ENCODE measurements at regions not wholly inside any gene's neighbourhood (a gene's known extent, or its start where the extent isn't known, plus 50 kb on each side); places are given as distances from the start of the nearest gene placed in this dataset.

- DNase-seq = no peak
- Mint-ChIP-seq H3K27ac (ENCODE audit: unreplicated experiment) (no peak overlapping the region), H3K4me3 (ENCODE audit: unreplicated experiment) (no peak overlapping the region), H3K4me1 (ENCODE audit: low read depth, unreplicated experiment) (peaks cover 4% of the 10 kb centered on the region), H3K27me3 (ENCODE audit: unreplicated experiment) (no peaks in the 10 kb centered on the region), H3K9me3 (ENCODE audit: unreplicated experiment) (no peaks in the 10 kb centered on the region), H3K36me3 (ENCODE audit: unreplicated experiment) (no peaks in the 10 kb centered on the region)
- TF ChIP-seq CTCF (IDR thresholded peaks at IDR 0.05; ENCODE audit: partially characterized antibody, unreplicated experiment) = no peak
Measured at GRCh38 chr5:73999297-73999696, 373.3 kb downstream of the ARHGEF28 start.

- DNase-seq = no peak
- TF ChIP-seq CTCF (IDR thresholded peaks at IDR 0.05; ENCODE audit: partially characterized antibody, unreplicated experiment) = no peak
- Mint-ChIP-seq H3K9me3 (ENCODE audit: unreplicated experiment) (no peaks in the 10 kb centered on the region), H3K27ac (ENCODE audit: unreplicated experiment) (no peak overlapping the region), H3K27me3 (ENCODE audit: unreplicated experiment) (no peaks in the 10 kb centered on the region), H3K4me3 (ENCODE audit: unreplicated experiment) (no peak overlapping the region), H3K36me3 (ENCODE audit: unreplicated experiment) (no peaks in the 10 kb centered on the region), H3K4me1 (ENCODE audit: low read depth, unreplicated experiment) (peaks cover 4% of the 10 kb centered on the region)
Measured at GRCh38 chr5:73998489-73998888, 372.5 kb downstream of the ARHGEF28 start.

GRCh38 chr5:73997960-73998359, 372.0 kb downstream of the ARHGEF28 start:
- Mint-ChIP-seq H3K4me1 (ENCODE audit: low read depth, unreplicated experiment) (peaks cover 4% of the 10 kb centered on the region), H3K9me3 (ENCODE audit: unreplicated experiment) (no peaks in the 10 kb centered on the region), H3K4me3 (ENCODE audit: unreplicated experiment) (no peak overlapping the region), H3K27ac (ENCODE audit: unreplicated experiment) (no peak overlapping the region), H3K36me3 (ENCODE audit: unreplicated experiment) (no peaks in the 10 kb centered on the region), H3K27me3 (ENCODE audit: unreplicated experiment) (no peaks in the 10 kb centered on the region)
- no peak for TF ChIP-seq CTCF (IDR thresholded peaks at IDR 0.05; ENCODE audit: partially characterized antibody, unreplicated experiment)
- DNase-seq = no peak

- H3K27ac Mint-ChIP-seq (ENCODE audit: unreplicated experiment) = no peak overlapping the region
- DNase-seq = no peak
- no peak overlapping the region for H3K4me3 Mint-ChIP-seq (ENCODE audit: unreplicated experiment)
- H3K36me3 Mint-ChIP-seq (ENCODE audit: unreplicated experiment) = no peaks in the 10 kb centered on the region
- no peaks in the 10 kb centered on the region for H3K9me3 Mint-ChIP-seq (ENCODE audit: unreplicated experiment)
- no peak for TF ChIP-seq CTCF (IDR thresholded peaks at IDR 0.05; ENCODE audit: partially characterized antibody, unreplicated experiment)
- peaks cover 4% of the 10 kb centered on the region for H3K4me1 Mint-ChIP-seq (ENCODE audit: low read depth, unreplicated experiment)
- H3K27me3 Mint-ChIP-seq (ENCODE audit: unreplicated experiment) = no peaks in the 10 kb centered on the region
Measured at GRCh38 chr5:73996151-73996755, 370.3 kb downstream of the ARHGEF28 start.

- no peak for TF ChIP-seq CTCF (IDR thresholded peaks at IDR 0.05; ENCODE audit: partially characterized antibody, unreplicated experiment)
- H3K4me1 Mint-ChIP-seq (ENCODE audit: low read depth, unreplicated experiment) = peaks cover 4% of the 10 kb centered on the region
- no peak overlapping the region for H3K4me3 Mint-ChIP-seq (ENCODE audit: unreplicated experiment)
- no peaks in the 10 kb centered on the region for H3K27me3 Mint-ChIP-seq (ENCODE audit: unreplicated experiment)
- no peak overlapping the region for H3K27ac Mint-ChIP-seq (ENCODE audit: unreplicated experiment)
- DNase-seq = no peak
- no peaks in the 10 kb centered on the region for H3K36me3 Mint-ChIP-seq (ENCODE audit: unreplicated experiment)
- H3K9me3 Mint-ChIP-seq (ENCODE audit: unreplicated experiment) = no peaks in the 10 kb centered on the region
Measured at GRCh38 chr5:73994963-73995362, 369.0 kb downstream of the ARHGEF28 start.
